Spleen (tissue), 7 donors: ENCODE measurements at regions not wholly inside any gene's neighbourhood (a gene's known extent, or its start where the extent isn't known, plus 50 kb on each side); places are given as distances from the start of the nearest gene placed in this dataset.

ENCODE experiments used
- POLR2A ChIP-seq, 3 donors: fragments of 450-650 bp; IDR thresholded peaks; one replicate each; pipeline ENCODE4 v1.5.1; 2017; ENCODE audit warnings: antibody characterized with exemption in 3 of 3, mild to moderate bottlenecking in 1 of 3
- TF ChIP-seq, protein P1 (sequence below), 11 experiments: fragments of 200-600 bp in 7 of 11; fragments of 450-650 bp in 4 of 11; sonication (generic) in 4 of 11; IDR thresholded peaks in 8 of 11; conservative IDR thresholded peaks in 3 of 11; 1 replicate in 7 of 11; 2 replicates in 4 of 11; pipeline versions ENCODE4 v1.4.0 to v1.8.0; 2016 to 2021; ENCODE audit warnings: antibody characterized with exemption in 11 of 11, inconsistent platforms in 4 of 11, mild to moderate bottlenecking in 1 of 11
- donor health status: DM: no; HTN: no; CAD: no; lungs with moderate emphysema.
- donor health status: DM: no; HTN: no; CAD: no.
- donor health status: DM: no; HTN: no; CAD: no.

DNA sequence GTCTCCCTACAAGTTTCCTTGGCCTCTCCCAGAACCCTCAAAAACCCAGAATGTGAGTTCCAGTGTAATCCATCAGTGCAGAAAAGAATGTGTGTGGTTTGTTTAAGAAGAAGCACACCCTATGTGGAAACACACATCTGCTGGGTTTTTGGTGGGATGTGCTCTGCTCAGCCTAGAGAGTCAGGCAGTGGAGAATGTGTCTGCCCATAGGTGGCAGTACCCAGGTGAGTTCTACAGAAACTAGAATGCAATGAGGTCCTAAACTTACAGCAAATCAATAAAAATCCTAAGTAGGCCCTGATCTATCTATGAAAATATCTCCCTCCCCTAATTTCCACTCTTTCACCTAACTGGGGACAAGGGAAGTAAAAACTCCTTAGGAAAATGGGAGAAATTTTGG is 437.3 kb downstream of the DHX35 start:
- TF ChIP-seq POLR2A (IDR thresholded peaks at IDR 0.05): no peak
- TF ChIP-seq, protein P1, sequence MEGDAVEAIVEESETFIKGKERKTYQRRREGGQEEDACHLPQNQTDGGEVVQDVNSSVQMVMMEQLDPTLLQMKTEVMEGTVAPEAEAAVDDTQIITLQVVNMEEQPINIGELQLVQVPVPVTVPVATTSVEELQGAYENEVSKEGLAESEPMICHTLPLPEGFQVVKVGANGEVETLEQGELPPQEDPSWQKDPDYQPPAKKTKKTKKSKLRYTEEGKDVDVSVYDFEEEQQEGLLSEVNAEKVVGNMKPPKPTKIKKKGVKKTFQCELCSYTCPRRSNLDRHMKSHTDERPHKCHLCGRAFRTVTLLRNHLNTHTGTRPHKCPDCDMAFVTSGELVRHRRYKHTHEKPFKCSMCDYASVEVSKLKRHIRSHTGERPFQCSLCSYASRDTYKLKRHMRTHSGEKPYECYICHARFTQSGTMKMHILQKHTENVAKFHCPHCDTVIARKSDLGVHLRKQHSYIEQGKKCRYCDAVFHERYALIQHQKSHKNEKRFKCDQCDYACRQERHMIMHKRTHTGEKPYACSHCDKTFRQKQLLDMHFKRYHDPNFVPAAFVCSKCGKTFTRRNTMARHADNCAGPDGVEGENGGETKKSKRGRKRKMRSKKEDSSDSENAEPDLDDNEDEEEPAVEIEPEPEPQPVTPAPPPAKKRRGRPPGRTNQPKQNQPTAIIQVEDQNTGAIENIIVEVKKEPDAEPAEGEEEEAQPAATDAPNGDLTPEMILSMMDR (IDR thresholded peaks at IDR 0.05 in 8 of 11, conservative IDR thresholded peaks at IDR 0.05 in 3 of 11): no peak
